GM18502 (cell line): ENCODE measurements at regions not wholly inside any gene's neighbourhood (a gene's known extent, or its start where the extent isn't known, plus 50 kb on each side); places are given as distances from the start of the nearest gene placed in this dataset.
"Not testable (repeated sequence)": the region's sequence is repeated elsewhere in the genome, so short reads cannot be mapped to it uniquely, and the experiment has no call there.

Experiments
- ATAC-seq: cut with Tn5 transposase; IDR thresholded peaks from one replicate; pipeline ENCODE4 v1.9.1; 2021; ENCODE audit warnings: mild to moderate bottlenecking; ENCODE audit not compliant: unreplicated experiment, poor library complexity

DNA sequence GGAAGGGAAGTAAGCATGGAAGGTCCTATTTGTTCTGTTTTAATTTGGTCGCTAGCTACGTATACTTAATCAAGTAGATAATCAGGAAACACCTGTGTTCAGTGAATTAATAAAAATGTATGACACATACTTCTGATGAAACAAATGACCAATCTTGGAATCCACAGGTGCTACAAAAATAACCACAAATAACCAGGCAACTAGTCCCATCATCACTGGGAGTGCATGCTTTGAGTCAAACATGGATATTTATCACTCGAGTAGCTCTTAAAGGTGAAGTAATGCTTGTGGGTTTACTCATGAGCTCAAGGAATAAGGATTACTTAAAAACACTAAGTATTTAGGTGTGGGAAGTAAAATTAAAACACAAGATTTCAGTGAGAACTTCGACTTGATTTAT is 285.6 kb upstream of the ID4 start:
- no peak for ATAC-seq

DNA sequence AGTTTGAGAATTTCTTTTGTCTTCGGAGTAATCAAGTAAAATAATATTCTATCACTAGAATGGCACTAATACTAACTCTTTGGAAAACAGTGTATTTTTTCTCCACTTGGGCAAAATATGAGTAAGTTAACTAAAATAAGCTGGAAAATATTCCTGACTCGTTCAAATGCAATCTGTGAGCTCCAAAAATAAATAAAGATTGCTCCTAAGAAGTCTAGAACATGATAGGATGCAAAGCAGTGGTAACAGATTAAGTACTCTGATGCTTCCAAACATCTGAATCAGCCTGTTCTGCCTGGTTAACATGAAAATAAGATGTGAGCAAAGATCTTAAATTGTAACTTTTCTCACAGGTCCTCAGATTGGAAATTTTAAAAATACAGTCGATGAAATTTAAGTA is 285.1 kb upstream of the ID4 start:
- no peak for ATAC-seq

DNA sequence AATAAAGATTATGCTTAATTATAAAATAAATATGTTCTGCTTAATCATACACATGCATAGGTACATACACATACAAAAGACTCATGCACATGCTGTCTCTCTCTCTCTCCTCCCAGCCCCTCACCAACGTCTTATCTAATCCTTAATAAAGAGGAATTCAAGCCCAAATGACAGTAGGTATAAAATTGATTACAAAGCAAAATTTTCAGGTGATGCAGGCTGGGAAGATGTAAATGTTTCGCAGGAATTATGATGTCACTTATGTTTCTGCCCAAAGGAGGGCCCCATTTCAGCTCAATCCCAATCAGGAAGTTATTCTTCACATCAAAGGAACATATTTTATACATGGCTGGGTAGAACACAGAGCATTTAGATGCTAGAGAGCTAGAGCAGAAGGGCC is 284.6 kb upstream of the ID4 start:
- ATAC-seq = no peak

GRCh38 chr6:19554356-19555225 is 282.6 kb upstream of the ID4 start:
- ATAC-seq = no peak

DNA sequence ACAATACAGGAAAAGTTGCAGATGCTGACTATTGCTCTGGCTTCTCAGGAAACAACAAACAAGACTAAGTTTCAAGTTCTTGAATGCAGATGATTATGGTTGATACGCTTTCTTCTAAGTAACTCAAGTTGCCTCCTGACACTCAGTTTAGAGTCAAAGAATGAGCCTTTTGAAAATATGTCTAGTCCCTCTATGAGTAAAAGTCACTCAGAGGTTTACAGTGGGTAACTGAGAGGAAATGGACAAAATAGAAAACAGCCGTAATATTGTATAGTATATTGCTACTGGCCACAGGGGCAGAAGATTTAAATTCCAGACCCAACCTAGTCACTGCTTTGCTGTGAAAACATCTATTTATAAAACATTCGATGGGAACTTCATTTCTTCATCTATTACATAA is 280.0 kb upstream of the ID4 start:
- no peak for ATAC-seq

GRCh38 chr6:19558201-19558600 is 279.0 kb upstream of the ID4 start:
- no peak for ATAC-seq

DNA sequence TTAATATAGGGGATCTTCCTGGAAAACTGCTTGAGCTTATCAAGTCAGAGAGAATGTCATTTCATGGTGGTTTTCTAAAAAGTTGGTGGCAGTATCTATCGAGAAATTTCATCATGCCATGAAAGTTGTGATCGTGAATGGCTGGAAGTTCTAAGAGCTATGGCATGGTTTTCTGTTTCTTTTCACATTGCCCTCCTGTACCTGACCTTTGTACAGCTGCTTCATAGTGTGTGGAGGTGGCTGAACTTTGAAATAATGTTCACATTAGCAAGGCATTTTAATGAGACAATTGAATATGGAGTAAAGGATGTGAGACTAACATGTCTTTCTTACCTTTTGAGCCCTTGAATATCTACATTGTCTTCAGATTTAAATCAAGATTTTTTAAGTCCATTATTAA is 278.2 kb upstream of the ID4 start:
- no peak for ATAC-seq

DNA sequence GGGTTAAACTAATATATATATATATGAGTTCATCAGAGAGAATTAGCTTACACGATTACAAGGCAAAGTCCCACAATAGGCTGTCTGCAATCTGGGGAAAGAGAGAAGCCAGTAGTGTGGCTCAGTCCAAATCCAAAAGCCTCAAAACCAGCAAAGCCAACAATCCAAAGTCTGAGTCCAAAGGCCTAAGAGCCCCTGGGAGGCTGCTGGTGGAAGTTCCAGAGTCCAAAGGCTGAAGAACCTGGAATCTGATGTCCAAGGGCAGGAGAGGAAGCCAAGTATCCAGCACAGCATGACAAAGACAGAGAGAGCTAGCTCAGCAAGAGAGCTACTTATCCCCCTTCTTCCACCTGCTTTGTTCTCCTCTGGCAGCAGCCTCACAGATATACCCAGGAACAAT is 274.7 kb upstream of the ID4 start:
- ATAC-seq = no peak

- no peak for ATAC-seq
These were observed 267.6 kb upstream of the ID4 start for GRCh38 chr6:19569563-19569962.

GRCh38 chr6:19571176-19571575 is 266.0 kb upstream of the ID4 start:
- ATAC-seq = no peak

DNA sequence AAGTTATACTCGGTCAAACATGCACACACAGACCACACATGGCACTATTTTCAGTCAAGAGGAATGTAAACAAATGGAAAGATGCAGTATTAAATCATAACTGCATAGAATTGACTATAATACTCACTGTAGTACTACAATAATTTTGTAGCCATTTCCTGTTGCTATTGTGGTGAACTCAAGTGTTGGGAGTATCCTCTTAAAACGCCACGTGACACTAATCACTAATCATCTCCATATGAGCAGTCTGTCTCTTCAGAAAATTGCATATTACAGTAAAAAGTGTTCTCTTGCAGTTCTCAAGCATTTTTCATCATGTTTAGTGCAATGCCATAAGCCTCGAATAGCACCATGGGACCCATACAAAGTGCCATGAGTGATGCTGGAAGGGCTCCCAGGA is 258.7 kb upstream of the ID4 start:
- ATAC-seq = no peak

DNA sequence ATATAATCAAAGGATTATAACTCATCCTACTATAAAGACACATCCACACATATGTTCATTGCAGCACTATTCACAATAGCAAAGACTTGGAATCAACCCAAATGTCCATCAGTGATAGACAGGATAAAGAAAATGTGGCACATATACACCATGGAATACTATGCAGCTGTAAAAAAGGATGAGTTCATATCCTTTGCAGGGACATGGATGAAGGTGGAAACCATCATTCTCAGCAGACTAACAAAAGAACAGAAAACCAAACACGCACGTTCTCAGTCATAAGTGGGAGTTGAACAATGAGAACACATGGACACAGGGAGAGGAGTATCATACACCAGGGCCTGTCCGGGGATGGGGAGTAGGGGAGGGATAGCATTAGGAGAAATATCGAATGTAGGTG is 253.0 kb upstream of the ID4 start:
- ATAC-seq = not testable (repeated sequence)

DNA sequence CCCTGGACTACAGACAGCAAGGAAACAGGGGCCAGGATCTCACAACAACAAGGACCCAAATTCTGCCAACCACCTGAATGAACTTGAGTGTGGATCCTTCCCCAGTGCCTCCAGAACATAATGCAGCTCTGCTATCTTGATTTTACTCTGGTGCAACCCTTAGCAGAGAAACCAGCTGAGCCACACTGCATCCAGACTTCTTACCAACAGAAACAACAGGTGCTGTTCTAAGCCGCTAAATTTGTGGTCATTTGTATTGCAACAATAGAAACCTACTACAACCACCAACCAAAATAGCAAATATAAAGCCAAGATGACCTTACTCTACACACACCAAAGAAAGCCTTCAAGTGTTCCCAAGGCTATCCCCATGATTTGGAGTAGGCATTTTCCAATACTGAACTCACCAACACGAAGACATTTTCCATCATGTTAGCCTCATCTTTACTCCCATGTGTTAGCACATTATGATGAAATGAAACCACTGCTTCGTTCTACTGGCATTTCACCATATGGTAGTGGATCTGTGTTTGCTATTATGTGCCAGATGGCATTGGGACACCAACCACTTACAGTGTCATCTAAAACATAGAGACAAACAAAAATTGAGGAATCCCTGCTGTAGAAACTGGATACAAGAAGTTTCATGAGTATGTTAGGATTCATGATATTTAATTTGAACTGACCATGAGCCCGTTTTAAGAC is 249.8 kb upstream of the ID4 start:
- ATAC-seq = no peak

GRCh38 chr6:19590501-19591131 is 246.6 kb upstream of the ID4 start:
- no peak for ATAC-seq

DNA sequence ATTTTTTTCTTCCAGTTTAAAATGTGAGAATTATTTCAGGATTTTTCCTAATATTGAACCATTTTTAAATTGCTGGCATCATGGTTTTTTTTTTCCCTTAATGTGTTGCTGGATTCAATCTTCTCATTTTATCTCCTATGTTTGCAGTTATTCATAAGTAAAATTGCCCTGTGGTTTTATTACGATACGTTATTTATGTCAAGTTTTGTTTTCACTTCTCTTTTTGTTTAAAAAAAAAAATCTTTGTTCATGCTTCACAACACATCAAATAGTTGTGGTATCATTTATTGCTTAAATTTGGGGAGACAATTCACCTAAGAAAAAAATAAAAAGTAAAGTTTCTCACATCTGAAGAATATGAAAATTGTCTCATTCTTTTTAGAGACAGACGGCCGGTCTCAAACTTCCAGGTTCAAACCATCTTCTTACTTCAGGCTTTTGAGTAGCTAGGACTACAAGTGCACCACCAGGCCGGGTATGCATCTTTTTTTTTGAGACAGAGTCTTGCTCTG is 239.3 kb upstream of the ID4 start:
- no peak for ATAC-seq

DNA sequence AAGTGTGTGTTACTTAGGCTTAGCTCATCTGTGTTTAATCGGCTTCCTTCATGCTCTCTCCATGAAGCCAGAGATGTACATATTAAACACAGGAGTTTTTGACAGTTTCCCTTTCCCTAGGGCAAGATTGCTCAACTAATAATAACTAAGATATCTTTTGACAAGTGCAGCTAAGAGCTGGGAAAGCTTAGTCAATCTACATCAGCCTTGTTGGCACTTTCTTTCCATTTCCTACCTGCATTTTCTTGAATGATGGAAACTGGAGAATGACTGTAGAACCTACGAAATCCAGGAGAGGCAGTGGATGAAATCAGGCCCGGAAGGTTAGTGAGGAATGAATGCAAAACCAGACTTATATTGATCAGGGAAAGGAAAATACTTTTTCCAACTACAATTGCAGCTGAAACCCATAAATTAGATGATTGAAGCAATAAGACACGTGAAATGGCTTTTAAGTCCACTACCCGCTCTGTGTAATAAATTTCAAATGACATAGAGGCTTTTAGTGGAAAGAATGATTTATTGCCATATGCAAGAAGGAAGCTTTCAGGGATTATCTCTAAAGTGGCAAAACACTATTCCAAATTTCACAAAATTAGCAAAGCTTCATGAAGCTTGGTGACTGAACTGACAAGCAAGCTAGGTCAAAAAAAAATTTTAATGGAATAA is 237.2 kb upstream of the ID4 start:
- ATAC-seq = no peak

DNA sequence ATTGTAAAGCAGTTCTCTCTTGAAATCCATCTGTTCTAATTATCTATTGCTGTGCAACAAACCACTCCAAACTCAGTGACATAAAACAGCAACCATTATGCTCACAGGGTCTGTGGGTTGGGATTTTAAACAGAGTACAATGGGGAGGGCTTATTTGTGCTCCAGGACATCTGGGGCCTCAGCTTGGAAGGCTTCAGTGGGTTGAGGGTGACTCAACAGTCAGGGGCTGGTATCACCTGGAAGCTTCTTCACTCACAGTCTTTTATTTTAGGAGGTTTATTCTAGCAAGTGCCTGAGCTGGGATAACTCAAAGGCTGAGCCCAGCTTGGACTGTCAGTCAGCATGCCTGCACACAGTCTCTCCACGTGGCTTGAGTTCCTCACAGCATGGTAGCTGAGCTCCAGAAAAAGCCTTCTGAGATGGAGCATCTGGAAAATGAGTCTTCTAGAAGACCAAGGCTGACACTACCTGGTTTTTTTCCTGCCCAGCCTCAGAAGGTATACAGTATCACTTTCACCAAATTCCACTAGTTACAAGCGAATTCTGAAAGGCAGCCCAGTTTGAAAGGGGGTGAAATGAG is 234.6 kb upstream of the ID4 start:
- ATAC-seq = no peak

GRCh38 chr6:19603721-19604120 is 233.4 kb upstream of the ID4 start:
- ATAC-seq = no peak

DNA sequence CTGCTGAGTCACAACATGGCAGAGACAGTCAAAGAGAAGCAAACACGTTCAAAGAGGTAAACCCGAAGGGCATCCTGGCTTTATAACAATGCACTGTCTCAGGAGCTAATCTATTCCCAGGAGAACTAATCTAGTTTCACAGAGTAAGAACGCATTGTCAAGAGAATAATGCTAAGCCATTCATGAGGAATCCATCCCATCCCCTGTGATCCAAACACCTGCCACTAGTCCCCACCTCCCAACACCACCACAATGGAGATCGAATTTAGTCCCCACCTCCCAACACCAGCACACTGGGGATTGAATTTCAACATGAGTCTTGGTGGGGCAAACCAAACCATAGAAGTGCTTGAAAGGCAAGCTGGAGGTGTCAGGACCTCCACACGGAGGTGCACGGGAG is 231.5 kb upstream of the ID4 start:
- ATAC-seq = no peak

DNA sequence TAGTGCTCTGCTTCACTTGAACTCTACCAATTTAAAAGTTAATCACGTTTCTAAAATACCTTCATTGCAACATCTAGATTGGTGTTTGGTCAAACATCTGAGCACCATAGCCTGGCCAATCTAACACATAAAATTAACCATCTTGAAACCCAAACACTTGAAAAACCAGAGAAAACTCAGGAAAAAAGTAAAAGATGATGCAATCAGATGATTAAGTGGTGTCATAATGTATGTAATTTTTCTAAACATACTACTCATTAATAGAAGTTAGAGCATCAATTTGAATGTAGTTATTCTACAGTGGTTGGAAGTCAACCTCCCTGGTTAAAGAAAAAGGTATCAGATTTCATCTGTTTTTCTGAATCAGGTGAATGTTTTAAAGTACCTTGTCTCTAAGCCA is 228.6 kb upstream of the ID4 start:
- no peak for ATAC-seq
